Hepatocyte (in vitro differentiated cells): ENCODE measurements at regions not wholly inside any gene's neighbourhood (a gene's known extent, or its start where the extent isn't known, plus 50 kb on each side); places are given as distances from the start of the nearest gene placed in this dataset.
"Not testable (repeated sequence)": the region's sequence is repeated elsewhere in the genome, so short reads cannot be mapped to it uniquely, and the experiment has no call there.

ENCODE experiments used
- DNase-seq: peaks from one replicate; pipeline ENCODE4 v3.0.0-alpha.2; 2016; ENCODE audit warnings: low spot score
- H2AFZ ChIP-seq: fragments of 200-600 bp; sonication (generic); 2 replicates; pipeline ENCODE4 v1.6.0; 2016; ENCODE audit warnings: antibody characterized with exemption, mild to moderate bottlenecking
- H3K27ac ChIP-seq: fragments of 200-600 bp; sonication (generic); 2 replicates; pipeline ENCODE4 v1.5.1; 2016; ENCODE audit warnings: mild to moderate bottlenecking
- H3K27me3 ChIP-seq: fragments of 200-600 bp; sonication (generic); 2 replicates; pipeline ENCODE4 v1.6.1; 2016
- H3K36me3 ChIP-seq: fragments of 200-600 bp; sonication (generic); replicated peaks from 2 replicates; pipeline ENCODE4 v1.5.1; 2016; ENCODE audit warnings: low read depth; ENCODE audit not compliant: insufficient read depth
- H3K4me1 ChIP-seq: fragments of 200-600 bp; sonication (generic); 2 replicates; pipeline ENCODE4 v1.5.1; 2016; ENCODE audit warnings: mild to moderate bottlenecking, moderate library complexity; ENCODE audit not compliant: insufficient read depth
- H3K4me2 ChIP-seq: fragments of 200-600 bp; sonication (generic); 2 replicates; pipeline ENCODE4 v1.6.0; 2016
- H3K4me3 ChIP-seq: fragments of 200-600 bp; sonication (generic); 2 replicates; pipeline ENCODE4 v1.5.1; 2016; ENCODE audit warnings: mild to moderate bottlenecking
- H3K79me2 ChIP-seq: fragments of 200-600 bp; sonication (generic); 2 replicates; pipeline ENCODE4 v1.6.0; 2017; ENCODE audit warnings: mild to moderate bottlenecking
- H3K9me2 ChIP-seq: fragments of 200-600 bp; sonication (generic); replicated peaks from 2 replicates; pipeline ENCODE4 v1.6.0; 2017; ENCODE audit warnings: mild to moderate bottlenecking; ENCODE audit not compliant: insufficient read depth
- H3K9me3 ChIP-seq: fragments of 200-600 bp; sonication (generic); 2 replicates; pipeline ENCODE4 v1.5.1; 2016; ENCODE audit warnings: low read depth, mild to moderate bottlenecking
- H4K20me1 ChIP-seq: fragments of 200-600 bp; sonication (generic); 2 replicates; pipeline ENCODE4 v1.6.0; 2016; ENCODE audit warnings: mild to moderate bottlenecking; ENCODE audit not compliant: insufficient read depth, poor library complexity, severe bottlenecking
- EZH2 ChIP-seq: fragments of 200-600 bp; sonication (generic); IDR thresholded peaks from 2 replicates; pipeline ENCODE4 v1.6.1; 2016; ENCODE audit warnings: antibody characterized with exemption, mild to moderate bottlenecking, borderline replicate concordance
- EZH2phosphoT487 ChIP-seq: fragments of 200-600 bp; sonication (generic); IDR thresholded peaks from one replicate; pipeline ENCODE4 v1.6.1; 2018; ENCODE audit warnings: antibody characterized with exemption, mild to moderate bottlenecking, low read depth, moderate library complexity; ENCODE audit not compliant: unreplicated experiment, severe bottlenecking
- WGBS: methylation state at CpG from one replicate; pipeline ENCODE4 v1.1.6; 2016; ENCODE audit warnings: low lambda C conversion rate; ENCODE audit errors: missing lambda C conversion rate; 5-methylcytosine and 5-hydroxymethylcytosine counted together
- TF ChIP-seq, protein P1 (sequence below): fragments of 200-600 bp; sonication (generic); IDR thresholded peaks from 2 replicates; pipeline ENCODE4 v1.5.1; 2016; ENCODE audit warnings: antibody characterized with exemption, mild to moderate bottlenecking; ENCODE audit not compliant: poor library complexity

- TF ChIP-seq EZH2 (no peak), EZH2phosphoT487 (no peak)
- TF ChIP-seq, protein P1, sequence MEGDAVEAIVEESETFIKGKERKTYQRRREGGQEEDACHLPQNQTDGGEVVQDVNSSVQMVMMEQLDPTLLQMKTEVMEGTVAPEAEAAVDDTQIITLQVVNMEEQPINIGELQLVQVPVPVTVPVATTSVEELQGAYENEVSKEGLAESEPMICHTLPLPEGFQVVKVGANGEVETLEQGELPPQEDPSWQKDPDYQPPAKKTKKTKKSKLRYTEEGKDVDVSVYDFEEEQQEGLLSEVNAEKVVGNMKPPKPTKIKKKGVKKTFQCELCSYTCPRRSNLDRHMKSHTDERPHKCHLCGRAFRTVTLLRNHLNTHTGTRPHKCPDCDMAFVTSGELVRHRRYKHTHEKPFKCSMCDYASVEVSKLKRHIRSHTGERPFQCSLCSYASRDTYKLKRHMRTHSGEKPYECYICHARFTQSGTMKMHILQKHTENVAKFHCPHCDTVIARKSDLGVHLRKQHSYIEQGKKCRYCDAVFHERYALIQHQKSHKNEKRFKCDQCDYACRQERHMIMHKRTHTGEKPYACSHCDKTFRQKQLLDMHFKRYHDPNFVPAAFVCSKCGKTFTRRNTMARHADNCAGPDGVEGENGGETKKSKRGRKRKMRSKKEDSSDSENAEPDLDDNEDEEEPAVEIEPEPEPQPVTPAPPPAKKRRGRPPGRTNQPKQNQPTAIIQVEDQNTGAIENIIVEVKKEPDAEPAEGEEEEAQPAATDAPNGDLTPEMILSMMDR = no peak
- Histone ChIP-seq H3K9me3 (no peaks in the 10 kb centered on the region), H3K36me3 (no peaks in the 10 kb centered on the region), H3K27me3 (no peaks in the 10 kb centered on the region), H3K4me2 (peak overlapping the region; percentile 38), H3K79me2 (no peaks in the 10 kb centered on the region), H3K9me2 (no peaks in the 10 kb centered on the region), H3K4me3 (no peak overlapping the region), H3K4me1 (peaks cover 6% of the 10 kb centered on the region), H3K27ac (peak overlapping the region; percentile 77), H4K20me1 (no peaks in the 10 kb centered on the region), H2AFZ (no peak overlapping the region)
- 30% methylated on average over 4 of the region's 4 CpGs for WGBS
- peak; percentile 55 for DNase-seq
These were observed 104.0 kb upstream of the PPM1J start for GRCh38 chr1:112818990-112819689.

- Histone ChIP-seq H3K79me2 (no peaks in the 10 kb centered on the region), H4K20me1 (no peaks in the 10 kb centered on the region), H3K4me1 (peaks cover 6% of the 10 kb centered on the region), H3K4me3 (no peak overlapping the region), H3K27me3 (no peaks in the 10 kb centered on the region), H3K27ac (peak overlapping the region; percentile 77), H3K36me3 (no peaks in the 10 kb centered on the region), H3K9me3 (no peaks in the 10 kb centered on the region), H3K9me2 (no peaks in the 10 kb centered on the region), H2AFZ (no peak overlapping the region), H3K4me2 (no peak overlapping the region)
- DNase-seq = no peak
- TF ChIP-seq EZH2phosphoT487 (no peak), EZH2 (no peak)
- TF ChIP-seq, protein P1 = no peak
- 51% methylated on average over 7 of the region's 7 CpGs for WGBS
These were observed 102.6 kb upstream of the PPM1J start for GRCh38 chr1:112817555-112818373.

- Histone ChIP-seq H3K27me3 (no peaks in the 10 kb centered on the region), H3K27ac (no peak overlapping the region), H3K79me2 (no peaks in the 10 kb centered on the region), H3K9me3 (no peaks in the 10 kb centered on the region), H3K4me3 (no peak overlapping the region), H3K9me2 (no peaks in the 10 kb centered on the region), H3K4me1 (peaks cover 6% of the 10 kb centered on the region), H3K4me2 (no peak overlapping the region), H3K36me3 (no peaks in the 10 kb centered on the region), H2AFZ (no peak overlapping the region), H4K20me1 (no peaks in the 10 kb centered on the region)
- no peak for TF ChIP-seq EZH2phosphoT487
- DNase-seq = no peak
- WGBS = 86% methylated on average over 5 of the region's 5 CpGs
These were observed 100.2 kb upstream of the PPM1J start for GRCh38 chr1:112815376-112815775.

- H3K4me3 ChIP-seq, H3K4me2 ChIP-seq, H3K36me3 ChIP-seq, DNase-seq, H4K20me1 ChIP-seq, H3K4me1 ChIP-seq, H3K9me2 ChIP-seq, H3K27ac ChIP-seq, H3K27me3 ChIP-seq, H3K9me3 ChIP-seq, H3K79me2 ChIP-seq, H2AFZ ChIP-seq: not testable (repeated sequence)
- WGBS = 93% methylated on average over 8 of the region's 8 CpGs
These were observed 99.5 kb upstream of the PPM1J start for GRCh38 chr1:112814645-112815044.
